Head of caudate nucleus (tissue), 42 donors: ENCODE measurements at regions not wholly inside any gene's neighbourhood (a gene's known extent, or its start where the extent isn't known, plus 50 kb on each side); places are given as distances from the start of the nearest gene placed in this dataset.

ENCODE experiments used
- DNase-seq, 42 donors: peaks; one replicate each; pipeline versions ENCODE4 v3.0.0 to v3.0.0-alpha.2; 2020 to 2021; ENCODE audit warnings: mixed read lengths in 7 of 42
- intact Hi-C: fragments of 100-400 bp; cut with DNase I; formaldehyde crosslinking; loops from one replicate; pipeline ENCODE4 v1.15.0; 2022

DNA sequence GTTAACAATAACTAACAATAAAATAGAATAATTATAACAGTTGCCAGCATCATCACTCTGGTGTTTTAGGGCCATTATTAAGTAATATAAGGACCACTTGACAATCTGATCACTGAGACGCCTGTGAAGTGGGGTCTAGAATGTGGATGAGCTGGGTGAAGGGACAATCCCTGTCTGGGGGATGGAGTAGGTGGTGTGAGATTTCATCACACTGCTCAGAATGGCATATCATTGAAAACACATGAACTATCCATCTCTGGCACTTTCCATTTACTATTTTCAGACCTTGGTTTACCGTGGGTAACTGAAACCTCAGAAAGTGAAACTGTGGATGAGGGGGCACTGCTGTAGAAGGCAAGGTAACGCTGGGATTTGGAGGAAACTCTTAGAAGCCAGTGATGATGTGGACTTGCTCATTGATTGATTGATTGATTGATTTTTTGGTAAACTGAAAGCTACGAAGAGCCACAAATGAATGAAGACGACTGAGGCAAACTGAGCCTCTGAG, 204.4 kb upstream of the TWIST2 start:
- intact Hi-C loops: no loop called here

DNA sequence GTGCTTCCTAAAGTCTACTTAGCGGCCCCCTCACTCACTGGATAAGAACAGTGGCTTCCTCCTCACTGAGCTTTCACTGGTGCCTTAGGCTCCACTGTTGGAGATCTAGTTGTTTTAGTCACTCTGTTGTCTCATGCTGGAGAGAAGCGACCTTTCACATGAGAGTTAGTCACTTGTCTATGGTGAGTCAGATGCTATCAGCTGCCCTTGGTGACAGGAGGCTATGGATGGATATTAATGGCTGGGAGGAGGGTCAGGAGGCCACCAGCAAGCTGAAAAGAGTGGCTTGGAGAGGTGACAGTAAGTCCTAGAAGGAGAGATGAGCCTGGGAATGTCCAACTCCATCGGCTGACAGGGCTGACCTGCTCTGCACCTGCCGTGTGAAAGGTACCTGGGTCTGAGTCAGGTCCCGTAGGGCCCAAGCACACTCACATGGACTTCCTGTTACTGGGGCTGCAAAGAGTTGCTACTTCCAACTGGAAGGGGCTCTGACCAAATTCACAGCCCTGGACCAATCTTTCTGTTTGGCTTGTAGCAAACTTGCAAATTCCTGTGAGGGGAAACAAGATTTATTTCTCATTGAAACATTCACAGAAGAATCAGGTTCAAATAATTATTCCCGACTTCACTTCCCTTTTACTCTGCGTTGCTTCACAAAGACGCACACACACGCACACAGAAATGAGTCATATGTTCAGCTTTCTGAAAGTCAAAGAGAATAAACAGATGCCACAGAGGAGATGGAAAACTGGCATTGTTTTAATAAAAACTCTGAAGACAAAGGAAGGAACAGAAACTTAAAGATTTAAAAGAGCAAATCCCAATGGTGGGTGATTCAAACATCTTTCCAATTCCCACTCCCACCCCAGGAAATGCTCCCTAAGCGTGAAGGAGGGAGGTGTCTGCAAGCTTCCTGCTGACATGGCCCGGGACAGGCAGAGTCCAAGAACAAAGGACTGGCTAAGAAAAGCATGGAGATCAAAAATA, 203.5 kb upstream of the TWIST2 start:
- intact Hi-C loops: no loop called here
- DNase-seq: peak in 3 of 42 donors; percentile 4 to 30 (median 19)

More for the DNA sequence above, 204.4 kb upstream of the TWIST2 start:
- DNase-seq: peak in 1 of 42 donors; percentile 9

DNA sequence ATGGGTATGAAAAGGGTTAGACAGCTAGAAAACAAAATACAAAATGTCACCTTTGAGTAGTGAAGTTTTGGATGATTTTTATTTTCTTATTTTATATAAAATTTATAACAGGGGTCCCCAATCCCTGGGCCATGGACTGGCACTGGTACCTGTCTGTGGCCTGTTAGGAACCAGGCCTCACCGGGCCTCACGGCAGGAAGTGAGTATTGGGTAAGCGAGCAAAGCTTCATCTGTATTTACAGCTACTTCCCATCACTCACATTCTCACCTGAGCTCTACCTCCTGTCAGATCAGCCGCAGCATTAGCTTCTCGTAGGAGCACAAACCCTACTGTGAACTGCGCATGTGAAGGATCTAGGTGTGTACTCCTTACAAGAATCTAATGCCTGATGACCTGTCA, 202.8 kb upstream of the TWIST2 start:
- intact Hi-C loops: no loop called here
- peak in 2 of 42 donors; percentile 6 to 19 for DNase-seq

DNA sequence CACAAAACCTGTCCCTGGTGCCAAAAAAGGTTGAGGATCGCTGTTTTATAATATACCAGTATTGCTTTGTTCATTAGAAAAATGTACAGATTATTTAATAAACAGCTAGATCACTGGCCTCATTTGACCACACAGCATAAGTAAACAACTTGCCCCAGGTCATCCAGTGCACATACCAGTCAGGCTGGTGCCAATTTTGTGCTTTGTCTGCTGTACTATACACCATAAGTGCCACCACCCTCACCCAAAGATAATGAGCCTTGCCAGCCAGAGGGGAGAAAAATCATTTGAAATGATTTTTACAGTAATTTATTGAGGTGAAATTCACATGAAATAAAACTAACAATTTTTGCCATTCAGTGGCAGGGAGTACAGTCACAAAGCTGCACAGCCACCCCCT, 202.2 kb upstream of the TWIST2 start:
- intact Hi-C loops: no loop called here
- peak in 1 of 42 donors; percentile 6 for DNase-seq

DNA sequence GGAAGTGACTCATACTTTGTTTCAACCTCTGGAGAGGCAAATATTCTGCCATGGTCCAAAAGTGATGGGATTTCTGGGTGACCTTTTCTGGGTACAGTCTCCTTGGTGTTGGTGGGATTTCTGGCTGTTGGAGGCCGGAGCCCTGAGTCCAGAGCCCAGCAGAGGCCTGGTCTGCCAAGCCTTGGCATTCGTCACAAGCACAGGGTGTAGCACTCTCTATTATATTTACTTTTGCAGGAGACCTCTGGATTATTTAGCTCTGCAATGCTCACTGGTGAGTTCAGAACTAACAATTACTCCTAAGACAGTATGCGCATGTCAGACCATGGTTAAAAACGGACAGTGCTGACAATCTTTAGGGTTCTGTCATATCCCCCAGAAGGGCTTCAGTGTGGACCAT, 201.6 kb upstream of the TWIST2 start:
- peak in 1 of 42 donors; percentile 5 for DNase-seq
- intact Hi-C loops: no loop called here

DNA sequence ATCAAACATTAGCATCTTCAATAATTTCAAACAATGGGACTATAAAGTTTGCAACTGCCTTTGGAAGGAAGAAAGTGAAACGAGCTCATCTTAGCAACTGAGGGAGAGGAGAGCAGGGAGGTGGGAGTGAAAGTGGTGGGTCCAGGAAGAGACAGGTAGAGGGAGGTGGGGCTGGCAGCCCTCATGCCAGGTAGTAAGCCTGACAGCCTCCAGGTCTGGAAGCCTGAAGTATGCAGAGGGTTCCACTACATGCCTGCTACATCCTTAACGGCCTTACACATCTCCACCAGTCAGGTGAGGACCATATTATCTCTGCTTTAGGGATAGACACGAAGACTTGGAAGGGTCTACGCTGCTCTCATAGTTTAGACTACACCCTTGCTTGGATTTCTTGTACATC, 201.1 kb upstream of the TWIST2 start:
- intact Hi-C loops: no loop called here
- DNase-seq: peak in 1 of 42 donors; percentile 5

DNA sequence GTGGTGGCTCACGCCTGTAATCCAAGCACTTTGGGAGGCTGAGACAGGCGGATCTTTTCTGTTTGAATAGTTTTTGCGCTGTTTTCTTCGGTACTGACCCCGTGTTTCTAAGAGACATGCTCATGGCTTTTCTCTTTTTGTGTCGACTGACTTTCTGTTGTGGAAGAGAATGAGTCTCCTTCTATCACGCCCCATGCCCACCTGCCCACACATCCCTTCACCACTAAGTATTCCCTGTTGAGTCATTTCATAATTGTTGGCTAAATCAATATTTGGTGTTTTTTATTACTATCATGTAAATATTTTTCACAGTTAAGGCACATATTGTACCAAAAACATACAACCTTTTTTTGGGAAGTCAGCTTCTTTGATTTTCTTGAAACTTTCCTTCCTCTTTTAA, 198.8 kb upstream of the TWIST2 start:
- intact Hi-C loops: no loop called here
- peak in 1 of 42 donors; percentile 6 for DNase-seq

DNA sequence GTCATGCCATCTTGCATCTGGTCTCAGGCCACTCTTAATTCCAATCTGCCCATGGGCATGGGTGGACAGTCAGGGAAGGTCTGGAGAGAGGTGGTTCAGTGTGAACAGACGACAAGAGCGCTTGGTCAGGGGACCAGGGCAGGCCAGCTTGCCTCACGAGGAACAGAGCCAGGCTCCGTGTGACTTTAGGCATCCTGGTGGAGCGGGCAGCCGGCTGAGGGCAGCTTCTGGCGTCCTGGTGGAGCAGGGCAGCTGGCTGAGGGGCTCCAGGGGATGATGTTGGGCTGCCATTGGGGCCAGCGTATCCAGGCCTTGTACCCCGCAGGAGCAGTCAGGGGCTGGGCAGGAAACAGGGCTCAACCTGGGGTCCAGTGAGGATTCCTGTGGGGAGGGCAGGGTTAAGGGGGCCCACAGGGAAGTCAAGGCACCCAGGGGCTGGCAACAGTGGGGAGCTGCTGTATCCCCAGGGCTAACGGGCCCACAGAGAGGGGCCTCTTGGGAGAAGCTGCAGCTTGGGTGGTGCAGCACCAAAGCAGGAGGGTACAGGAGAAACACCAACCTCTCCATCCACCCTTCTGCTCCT, 197.9 kb upstream of the TWIST2 start:
- peak in 2 of 42 donors; percentile 2 to 22 for DNase-seq
- intact Hi-C loops: no loop called here

DNA sequence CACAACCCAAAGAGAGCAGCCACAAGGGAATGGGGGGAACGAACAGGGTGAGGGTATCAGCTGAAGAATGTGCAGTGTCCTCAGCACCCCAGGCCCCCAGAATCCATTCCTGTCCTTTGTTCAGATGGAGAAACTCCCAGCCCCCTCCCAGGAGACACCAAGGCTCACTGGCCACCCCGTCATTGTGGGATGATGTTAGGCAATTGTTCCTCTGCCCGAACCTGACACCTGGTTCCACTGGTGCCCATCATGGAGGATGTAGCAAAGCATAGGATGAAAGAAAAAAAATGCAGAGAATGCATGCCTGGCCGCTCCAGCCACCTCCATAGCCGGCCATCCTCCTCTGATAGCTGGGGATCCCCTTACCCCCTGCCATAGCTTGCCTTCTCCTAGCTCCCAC, 197.3 kb upstream of the TWIST2 start:
- peak in 2 of 42 donors; percentile 3 to 5 for DNase-seq
- intact Hi-C loops: no loop called here

DNA sequence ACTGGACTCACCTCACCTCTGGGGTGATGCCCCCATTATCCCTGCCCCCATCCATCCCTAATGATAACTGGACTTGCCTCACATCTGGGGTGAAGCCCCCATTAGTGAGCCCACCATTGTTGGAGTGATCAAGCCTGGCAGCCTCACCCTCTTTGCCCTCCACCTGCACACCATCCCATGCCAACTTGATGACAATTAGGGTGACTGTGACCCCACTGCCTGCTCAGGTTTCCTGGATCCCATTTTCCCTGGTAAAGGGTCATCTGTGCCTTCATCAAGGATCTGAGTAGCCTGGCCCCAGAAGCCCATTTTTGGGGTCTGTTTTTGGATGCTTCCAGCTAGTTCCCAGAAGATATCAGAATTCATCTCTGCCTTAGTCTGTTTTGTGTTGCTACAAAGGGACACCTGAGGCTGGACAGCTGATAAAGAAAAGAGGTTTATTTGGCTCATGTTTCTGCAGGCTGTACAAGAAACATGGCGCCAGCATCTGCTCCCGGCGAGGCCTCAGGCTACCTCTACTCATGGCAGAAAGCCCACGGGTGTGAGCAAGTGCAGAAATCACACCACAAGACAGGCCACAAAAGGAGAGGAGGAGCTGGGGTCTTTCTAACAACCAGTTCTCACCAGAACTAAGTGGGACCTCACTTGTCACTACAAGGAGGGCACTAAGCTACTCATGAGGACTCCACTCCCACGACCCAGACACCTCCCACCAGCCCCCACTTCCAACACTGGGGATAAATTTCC, 196.4 kb upstream of the TWIST2 start:
- peak in 2 of 42 donors; percentile 1 to 19 for DNase-seq
- intact Hi-C loops: no loop called here

DNA sequence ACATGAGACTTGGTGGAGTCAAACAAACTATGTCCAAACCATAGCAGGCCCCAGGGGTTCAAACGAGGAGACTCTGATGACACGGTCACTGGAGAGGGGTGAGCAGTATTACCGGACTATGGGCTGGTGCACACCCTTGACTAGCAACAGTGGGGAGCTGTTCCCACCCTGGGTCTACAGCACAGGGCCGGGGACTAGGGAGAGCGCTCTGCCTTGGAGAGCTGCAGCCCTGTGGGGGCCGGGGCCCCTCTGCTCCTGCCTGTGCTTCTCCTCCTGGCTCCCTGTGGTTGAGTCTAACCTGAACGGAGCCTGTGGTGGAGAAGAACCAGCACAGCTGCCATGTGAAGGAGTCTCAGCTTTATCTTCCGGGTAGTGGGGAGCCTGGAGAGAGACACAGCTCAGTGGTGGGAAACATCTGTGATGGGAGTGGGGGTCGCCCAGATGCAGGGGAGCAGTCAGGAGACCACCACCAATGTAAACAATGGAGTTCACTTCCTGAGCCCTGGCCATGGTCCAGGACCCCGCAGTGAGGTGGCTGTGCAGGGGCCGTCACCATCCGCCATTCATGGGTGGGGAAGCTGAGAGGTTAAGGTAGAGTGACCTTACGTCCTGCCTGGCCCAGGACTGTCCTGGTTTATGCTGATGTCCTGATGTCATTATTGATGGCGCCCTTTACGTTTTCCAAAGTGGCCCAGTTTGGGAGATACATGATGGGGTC, 195.7 kb upstream of the TWIST2 start:
- intact Hi-C loops: no loop called here
- peak in 2 of 42 donors; percentile 2 to 23 for DNase-seq

DNA sequence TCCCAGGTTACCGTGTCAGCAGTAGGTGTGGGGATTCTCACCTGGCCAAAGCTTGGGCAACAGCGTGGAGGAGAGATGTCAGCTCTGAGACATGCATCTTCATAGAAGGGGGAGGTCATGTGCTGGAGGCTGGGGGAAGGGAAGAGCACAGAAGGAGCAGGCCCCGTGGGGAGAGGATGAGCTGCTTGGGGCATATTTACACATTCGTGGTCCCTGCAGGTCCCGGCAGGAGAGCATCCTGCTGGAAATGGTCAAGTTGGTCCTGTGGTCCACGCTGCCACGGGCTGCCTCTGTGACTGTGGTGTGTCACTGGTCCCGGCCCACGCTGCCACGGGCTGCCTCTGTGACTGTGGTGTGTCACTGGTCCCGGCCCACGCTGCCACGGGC, 195.1 kb upstream of the TWIST2 start:
- no peak for DNase-seq
- intact Hi-C loops: no loop called here

DNA sequence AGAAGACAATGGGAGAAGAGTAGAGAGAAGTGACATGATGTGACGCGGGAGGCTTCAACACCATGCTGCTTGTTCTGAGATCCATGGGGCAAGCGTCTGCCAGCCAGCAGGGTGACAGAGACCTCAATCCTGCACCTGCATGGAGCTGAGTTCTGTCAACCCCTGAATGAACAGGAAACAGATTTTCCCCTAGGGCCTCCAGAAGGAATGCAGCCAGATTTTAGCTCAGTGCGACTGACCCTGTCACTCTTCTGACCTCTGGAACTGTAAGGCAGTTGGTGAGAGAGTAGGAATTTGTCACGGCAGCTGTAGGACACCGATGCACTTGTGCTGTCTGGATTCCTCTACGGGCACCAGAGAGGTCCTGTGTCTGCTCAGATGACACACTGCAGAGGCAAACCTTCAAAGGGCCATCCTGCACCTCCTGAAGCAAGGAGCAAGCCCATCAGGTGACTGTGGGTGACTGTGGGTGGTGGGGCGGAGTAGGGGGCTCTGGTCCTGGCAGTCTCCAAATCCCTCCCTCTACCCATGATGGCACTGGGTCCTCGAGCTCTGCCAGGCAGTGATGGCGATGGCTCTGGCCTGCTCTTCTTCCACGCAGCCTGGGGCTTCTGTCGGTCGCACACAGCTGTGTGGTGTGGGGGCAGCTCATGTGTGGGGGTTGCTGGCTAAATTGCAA, 194.3 kb upstream of the TWIST2 start:
- intact Hi-C loops: no loop called here
- peak in 2 of 42 donors; percentile 9 to 28 for DNase-seq

DNA sequence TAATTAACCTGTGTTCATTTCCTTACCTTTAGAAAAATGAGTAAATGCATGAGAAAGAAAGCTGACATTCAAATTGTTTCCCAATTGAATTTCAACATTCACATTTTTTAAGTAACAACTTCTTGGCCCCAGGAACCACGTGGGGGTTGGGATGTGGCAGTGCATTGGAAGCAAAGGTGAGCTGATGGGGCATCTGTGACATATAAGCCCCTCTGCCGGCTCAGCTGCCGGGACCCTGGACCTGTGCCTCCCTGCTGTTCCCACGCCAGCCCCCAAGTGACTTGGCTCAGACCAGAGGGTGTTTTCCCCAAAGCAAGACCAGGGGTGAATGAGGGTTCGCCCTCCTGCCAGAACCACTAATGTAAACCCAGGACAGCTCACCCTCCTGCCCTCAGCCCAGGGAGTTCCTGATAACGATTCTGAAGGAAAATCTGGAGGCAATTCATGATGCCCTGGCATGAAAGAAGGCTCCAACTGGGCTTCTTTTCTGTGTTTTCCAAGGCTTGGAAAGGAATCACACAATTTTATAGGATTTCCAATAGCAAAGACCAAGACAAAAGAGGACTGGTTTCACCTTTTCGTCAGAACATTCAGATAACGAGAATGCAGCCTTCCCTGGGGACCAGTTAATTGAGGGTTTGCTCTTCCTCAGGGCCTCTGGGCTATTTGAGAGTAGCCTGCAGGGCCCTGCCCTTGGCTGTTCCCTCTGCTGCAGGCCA, 193.2 kb upstream of the TWIST2 start:
- DNase-seq: peak in 2 of 42 donors; percentile 12 to 26
- intact Hi-C loops: no loop called here

DNA sequence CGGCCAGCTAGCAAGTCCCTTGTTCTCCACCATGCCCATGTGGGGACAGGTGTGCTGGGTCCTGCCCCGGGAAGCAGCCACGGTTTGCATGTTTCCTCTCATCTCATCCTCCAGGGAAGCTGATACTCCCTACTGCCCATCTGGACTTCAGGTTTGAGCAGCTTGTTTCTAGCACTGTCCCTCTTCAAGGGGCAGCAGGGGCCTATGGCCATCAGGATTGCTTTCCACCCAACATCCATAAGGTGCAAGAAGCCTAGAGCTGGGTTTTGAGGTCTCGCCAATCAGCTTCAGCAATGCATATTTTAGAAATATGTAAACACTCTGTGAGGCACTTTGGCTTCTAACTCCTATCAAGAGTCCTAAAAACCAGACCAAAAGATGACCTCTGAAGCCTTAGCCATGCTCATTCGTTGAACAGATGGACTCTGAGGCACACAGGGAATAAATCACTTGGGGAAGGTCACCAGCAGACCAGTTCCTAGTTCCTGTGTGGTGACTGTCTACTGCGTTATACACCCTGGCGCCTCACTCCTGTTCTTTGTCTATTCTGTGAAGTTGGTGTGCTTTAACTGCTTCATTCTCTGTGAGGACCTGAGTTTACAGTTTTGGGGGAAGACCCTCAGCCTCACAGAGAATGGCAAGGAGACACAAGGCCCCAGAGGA, 192.6 kb upstream of the TWIST2 start:
- intact Hi-C loops: no loop called here
- DNase-seq: peak in 2 of 42 donors; percentile 12 to 28

DNA sequence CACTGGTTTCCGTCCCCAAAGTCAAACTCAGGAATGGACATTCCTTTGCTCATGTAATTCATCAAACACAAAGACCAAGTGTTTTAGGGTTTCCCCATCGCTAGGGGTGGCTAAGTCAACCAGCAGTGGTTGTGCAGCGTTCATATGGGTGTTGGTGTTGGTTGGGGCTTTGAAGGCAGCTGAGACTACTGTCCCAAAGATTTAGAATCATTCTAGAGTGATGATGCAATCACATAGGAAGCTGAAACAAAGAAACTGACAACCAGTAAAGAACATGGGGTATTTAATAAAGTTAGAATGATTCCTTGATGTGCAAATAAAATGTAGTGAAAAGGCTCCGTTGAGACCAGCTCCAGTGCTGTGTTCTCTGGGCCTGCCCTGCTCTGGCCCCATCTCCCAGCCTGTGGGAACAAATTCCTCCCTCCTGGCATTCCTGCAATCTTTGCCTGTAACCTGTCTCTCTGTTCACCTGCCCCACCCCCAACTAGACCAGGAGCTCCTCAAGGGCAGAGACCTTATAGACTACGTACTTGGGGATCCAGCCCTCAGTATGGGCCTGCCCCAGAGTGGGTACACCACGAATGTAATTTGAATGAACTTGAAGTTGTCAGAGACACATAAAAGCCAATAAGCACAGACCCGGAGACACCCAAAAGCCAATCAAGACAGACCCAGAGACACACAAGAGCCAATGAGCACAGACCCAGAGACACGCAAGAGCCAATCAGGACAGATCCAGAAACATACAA, 191.7 kb upstream of the TWIST2 start:
- intact Hi-C loops: no loop called here
- no peak for DNase-seq
